C4-2B (cell line): ENCODE measurements at regions not wholly inside any gene's neighbourhood (a gene's known extent, or its start where the extent isn't known, plus 50 kb on each side); places are given as distances from the start of the nearest gene placed in this dataset.

ENCODE experiments used
- CTCF ChIP-seq: fragments of 450-650 bp; conservative IDR thresholded peaks from 2 replicates; pipeline ENCODE4 v1.5.1; 2017; ENCODE audit warnings: mild to moderate bottlenecking
- ZFX ChIP-seq: fragments of 450-650 bp; IDR thresholded peaks from 2 replicates; pipeline ENCODE4 v1.6.1; 2017

DNA sequence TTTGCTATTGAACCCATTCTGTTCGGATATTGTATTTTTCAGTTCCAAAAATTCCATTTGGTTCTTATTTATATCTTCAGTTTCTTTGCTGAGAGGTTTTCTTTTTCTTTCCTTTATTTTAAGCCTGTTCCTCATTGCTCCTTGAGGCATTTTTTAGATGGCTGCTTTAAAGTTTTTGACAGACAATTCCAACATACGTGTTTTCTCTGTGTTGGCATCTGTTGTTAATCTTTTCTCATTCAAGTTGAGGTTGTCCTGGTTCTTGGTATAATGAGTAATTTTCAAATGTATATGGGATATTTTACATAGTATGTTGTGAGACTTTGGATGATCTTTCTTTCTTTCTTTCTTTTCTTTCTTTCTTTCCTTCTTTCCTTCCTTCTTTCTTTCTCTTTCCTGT, 1078.0 kb upstream of the CELF2 start:
- no peak for TF ChIP-seq CTCF
- no peak for TF ChIP-seq ZFX
